HCT116 (cell line): ENCODE measurements at regions not wholly inside any gene's neighbourhood (a gene's known extent, or its start where the extent isn't known, plus 50 kb on each side); places are given as distances from the start of the nearest gene placed in this dataset.

Experiments
- EZH2 ChIP-seq: fragments of 200-600 bp; sonication (generic); IDR thresholded peaks from 2 replicates; pipeline ENCODE4 v1.6.1; 2017; ENCODE audit warnings: antibody characterized with exemption, mixed run types
- ZFX ChIP-seq: fragments of 450-650 bp; IDR thresholded peaks from 2 replicates; pipeline ENCODE4 v1.6.1; 2017

GRCh38 chr14:25666877-25667276 is 616.9 kb upstream of the STXBP6 start:
- no peak for TF ChIP-seq ZFX
- TF ChIP-seq EZH2: no peak
